OCI-M1 (cell line): ENCODE measurements at regions not wholly inside any gene's neighbourhood (a gene's known extent, or its start where the extent isn't known, plus 50 kb on each side); places are given as distances from the start of the nearest gene placed in this dataset.

ENCODE experiments used
- DNase-seq: peaks from one replicate; lab custom pipeline; 2025; lab: John Stamatoyannopoulos, UW

DNA sequence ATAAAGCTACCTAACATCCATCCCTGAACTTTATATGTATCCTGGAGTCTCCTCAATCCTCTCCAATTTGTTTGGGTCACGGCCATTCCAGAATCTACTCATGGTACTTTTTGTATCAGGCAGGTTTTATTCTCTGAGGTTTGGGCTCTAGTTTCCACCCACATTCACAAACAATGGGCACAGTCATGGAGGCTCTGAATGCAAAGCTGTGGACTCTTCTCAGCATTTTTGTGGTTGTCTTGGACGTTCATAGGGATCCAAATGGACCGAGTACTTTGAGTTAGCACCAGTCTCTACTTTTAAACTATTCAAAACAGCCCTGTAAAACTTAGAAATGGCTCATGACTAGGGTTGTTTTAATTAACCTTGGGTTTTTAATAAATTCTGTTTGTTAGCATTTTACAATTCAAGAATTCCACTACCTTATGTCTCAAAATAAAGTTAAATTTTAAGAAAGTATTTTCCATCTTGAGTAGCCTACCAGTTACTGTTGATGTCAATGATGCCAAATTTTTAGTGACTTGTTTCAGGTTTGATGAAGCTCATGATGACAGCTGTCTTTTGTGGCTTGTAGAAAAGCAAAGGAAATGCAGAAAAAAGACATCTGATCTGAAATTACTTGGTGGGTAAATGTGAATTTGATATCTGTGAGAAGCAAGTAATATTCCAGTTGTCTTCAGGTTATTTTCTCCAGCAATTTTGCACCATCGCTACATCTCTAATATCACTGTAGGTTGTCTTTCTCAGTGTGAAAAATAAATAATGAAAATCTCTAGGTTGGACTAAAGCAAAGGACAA is 275.7 kb upstream of the THBS1 start:
- DNase-seq, result no peak

DNA sequence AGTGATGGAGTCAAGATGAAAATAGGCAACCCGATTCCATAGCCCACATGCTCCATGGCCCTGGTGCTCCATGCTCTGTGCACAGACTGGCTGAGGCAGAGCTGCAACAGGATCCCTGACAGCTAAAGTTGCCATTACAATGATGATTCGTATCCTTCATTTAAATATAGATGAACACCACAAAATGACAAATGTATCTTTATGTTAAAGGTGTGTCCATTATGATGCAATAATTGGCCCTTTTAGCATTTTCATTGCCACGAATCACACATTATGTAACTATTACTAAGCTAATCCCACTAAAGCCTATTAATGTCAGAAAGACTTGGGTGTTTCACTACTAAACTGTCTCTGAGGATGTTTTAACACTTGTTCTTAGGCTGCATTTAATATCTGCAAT is 270.2 kb upstream of the THBS1 start:
- DNase-seq, result no peak

DNA sequence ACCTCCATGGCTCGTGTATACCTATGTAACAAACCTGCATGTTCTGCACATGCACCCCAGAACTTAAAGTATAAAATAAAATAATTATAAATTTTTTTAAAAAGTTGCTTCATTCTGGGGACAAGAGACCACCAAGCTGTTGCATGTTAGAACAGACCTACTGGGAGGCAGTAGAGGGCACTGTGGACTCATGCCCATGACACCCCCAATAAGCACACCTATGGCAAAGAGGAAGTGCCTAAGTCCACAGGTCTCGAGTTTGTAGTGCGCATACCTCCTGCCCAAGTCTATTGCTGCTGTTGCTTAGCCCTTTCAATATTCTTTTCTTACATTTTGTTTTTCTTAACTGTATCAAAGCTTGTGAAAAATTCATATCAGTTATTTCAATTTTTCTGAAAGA is 267.9 kb upstream of the THBS1 start:
- peak; percentile 40 for DNase-seq

DNA sequence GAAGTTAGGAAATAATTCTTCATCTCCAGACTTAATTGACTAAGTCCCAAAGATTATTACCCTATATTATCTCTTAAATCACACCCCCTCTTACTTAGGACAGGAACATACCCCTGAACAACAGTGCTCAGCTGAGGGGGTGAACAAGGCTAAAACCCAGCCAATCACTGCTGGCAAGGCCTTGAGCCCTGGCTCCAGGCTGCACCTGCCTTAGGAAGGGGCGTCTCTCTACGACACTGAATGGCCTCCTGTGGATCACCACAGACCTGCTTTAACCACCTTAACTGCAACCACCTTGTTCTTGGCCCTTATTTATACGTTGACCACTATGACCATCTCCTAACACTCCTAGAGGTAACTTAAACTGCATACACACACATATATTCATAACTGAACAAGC is 267.4 kb upstream of the THBS1 start:
- DNase-seq, result no peak

DNA sequence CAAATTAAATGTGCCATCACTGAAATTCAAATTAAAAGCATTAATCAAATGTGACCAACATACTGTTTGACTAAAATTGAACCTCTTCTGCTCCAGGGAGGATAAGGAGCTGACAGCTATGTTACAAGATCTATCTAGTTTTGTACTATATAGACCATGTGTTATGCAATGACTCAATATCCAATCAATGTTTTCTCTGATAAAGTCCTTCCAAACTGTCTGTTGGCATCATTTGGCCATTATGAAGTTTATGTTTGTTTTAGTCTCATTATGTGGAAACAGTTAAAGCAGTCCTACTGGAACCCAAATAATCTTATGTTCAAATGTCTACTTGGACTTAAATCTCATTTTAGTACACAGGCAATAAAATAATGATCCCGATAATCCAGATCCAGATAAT is 267.0 kb upstream of the THBS1 start:
- no peak for DNase-seq

DNA sequence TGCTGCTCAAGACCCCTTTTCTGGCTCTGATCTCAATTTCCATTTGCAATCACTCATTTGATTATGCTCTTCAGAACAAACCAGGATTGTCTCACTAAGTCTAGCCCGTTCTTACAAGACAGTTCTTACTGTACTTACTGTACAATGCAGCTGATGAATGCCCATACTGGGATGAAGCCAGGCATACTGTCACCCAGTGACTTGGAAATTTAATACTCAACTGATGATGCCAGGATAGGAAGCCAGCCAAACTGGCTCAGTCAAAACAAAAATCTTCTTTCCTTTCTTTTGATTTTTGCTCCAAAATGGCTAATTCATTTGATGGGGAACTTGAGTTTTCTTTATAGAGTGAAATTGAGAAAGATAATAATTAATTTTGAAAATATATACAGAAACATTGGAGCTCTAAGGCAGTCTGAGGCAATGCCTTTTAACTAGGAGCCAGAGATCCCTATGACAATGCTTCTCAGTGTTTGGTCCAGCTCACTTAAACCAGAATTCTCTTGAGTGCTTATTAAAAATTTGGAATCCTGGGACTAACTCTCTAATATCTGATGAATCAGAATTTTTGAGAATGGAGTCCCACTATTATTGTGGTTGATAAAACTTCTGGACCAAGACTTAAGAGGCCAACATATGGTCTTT is 265.6 kb upstream of the THBS1 start:
- DNase-seq, result no peak

DNA sequence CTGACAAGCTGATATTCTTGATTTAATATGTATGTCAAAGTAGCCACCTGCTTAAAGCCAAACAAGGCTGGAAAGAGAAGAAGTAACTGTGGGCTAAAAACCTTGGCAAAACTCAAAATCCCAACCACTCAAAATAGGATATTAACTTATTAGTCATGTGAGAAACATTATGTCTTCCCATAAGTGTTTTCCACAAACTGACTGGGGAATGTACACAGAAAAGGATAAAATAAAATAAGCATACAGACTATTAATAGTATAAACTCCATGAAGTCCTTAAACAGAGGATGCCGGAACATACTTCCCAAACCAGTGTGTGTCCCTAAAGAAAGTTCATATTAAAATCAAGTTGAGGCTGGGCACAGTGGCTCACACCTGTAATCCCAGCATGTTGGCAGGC is 263.7 kb upstream of the THBS1 start:
- DNase-seq, result no peak

DNA sequence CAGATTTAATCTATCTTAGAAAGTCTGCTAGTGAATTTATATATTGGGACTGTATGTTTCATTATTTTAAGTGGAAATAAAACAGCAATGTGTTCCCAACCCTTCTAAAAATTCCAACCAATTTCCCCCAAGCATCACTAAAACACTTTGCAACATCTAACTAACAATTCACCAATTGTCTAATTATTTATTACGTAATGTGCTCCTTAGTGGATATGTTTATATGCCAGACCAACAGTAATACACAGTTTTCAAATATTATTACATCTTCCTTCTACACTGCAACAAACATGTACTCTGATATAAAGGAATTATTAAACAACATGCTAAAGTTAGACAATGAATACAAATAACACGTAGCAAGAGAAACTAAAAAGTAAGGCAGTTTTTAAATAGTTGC is 262.6 kb upstream of the THBS1 start:
- DNase-seq, result no peak

DNA sequence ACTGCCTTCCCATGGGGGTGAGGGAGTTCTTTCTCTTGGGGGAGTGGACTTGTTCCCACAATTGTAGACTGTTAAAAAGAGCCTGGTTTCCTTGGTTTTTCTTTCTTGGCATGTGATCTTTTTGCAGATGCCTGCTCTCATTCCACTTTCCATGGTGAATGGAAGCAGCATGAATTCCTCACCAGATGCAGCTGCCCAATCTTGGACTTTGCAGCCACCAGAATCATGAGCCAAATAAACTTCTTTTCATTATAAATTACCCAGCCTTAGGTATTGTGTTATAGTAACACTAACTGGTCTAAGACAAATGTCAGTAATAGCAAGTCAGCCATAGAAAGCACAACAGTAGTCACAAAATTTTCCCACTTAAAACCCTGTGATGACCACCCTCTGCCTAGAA is 260.5 kb upstream of the THBS1 start:
- no peak for DNase-seq

DNA sequence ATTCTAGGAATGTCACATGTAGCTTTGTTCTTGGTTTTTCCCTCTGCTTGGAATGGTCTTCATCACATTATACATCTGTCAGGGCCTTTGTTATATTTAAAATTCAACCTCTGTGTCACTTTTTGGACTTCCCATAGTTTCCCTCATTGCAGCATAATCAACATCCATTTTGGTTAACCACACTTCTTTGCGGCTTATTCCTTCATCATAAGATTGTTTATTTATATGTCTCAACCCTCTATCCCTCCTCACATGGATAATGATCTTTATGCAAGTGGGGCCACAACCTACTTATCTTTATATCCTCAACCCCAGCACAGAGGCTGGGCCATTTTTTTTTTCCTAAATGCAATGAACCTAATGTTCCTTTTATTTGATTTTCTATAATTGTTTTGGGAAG is 260.0 kb upstream of the THBS1 start:
- DNase-seq, result no peak

DNA sequence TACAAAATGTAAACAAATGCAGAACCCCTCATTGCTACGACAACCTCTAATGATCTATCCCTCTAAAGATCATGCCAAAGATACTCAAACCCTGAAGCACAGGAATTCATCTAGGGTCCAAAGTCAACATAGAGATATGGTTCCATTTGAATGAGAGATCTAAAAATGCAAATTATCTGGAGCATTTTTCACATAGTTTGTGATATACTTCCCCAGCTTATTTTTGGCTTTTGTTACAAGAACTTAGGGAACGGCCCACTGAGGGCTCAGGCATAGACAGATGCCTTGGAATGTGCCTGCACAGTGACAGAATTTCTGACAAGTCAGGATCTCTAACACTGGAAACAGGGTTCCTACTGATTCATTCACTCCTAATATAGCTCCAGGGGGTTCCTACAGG is 258.9 kb upstream of the THBS1 start:
- no peak for DNase-seq

DNA sequence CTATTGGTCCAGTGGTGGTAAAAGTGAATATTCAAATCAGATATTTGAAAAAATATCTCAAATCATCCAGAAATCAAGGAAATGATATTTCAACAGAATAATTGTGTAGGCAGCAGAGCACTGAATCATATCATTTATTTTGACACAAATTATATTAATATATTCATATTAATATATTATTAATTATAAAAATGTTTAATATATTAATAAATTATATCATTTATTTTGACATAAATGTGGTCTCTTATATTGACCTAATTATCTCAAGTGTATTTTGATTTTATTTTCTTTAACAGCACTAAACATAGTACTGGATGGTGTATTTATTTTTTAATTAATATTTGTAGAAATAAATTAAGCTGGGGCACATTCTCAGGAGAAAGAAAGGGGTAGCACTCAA is 257.7 kb upstream of the THBS1 start:
- no peak for DNase-seq

DNA sequence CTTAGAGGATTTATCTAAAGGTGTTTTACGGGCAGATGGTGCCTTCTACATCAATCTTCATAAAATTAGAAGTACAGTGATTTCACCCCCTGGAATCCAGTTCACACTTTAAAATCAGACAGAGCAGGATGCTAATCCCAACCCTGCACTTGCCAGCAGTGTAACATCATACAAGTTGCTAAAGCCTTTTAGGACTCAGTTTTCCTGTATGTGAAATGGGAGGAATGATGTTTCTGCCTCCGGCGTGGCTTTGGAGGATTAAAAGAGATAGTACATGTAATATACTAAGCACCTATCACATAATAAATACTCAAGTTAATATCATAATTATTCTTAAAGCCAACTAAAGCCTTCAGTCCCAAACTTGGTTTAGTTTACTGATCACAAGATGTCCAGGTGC is 257.2 kb upstream of the THBS1 start:
- DNase-seq, result no peak

DNA sequence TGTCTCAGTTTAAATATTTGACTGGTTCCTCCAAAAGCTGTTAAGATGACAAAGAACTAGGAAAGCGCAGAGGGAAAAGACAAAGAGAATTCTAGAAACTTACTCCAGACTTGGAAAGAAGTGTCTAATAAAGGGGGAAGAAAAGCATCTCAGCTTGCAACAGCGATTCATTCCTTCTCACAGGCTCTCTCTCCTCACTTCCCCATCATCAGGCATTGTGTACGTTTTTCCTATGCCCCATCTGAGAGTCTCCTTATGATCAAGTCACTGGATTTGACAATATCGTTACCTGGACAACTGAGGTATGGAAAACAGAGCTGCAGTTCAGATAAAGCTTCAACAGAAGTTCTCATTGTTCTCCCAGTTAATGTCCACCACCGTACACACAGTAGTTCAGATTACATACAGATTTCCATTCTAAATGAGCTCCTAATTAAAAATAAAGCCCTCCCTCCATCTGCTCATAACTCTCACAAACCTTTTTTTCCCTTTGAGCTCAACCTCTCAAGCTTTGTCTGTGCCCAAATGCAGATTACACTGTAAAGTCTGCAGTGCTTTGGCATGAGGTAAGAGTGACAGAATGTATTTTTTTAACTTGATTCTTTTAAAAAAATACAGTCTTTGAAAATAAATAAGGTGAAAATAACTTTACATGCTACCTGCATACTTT is 254.4 kb upstream of the THBS1 start:
- DNase-seq, result no peak

DNA sequence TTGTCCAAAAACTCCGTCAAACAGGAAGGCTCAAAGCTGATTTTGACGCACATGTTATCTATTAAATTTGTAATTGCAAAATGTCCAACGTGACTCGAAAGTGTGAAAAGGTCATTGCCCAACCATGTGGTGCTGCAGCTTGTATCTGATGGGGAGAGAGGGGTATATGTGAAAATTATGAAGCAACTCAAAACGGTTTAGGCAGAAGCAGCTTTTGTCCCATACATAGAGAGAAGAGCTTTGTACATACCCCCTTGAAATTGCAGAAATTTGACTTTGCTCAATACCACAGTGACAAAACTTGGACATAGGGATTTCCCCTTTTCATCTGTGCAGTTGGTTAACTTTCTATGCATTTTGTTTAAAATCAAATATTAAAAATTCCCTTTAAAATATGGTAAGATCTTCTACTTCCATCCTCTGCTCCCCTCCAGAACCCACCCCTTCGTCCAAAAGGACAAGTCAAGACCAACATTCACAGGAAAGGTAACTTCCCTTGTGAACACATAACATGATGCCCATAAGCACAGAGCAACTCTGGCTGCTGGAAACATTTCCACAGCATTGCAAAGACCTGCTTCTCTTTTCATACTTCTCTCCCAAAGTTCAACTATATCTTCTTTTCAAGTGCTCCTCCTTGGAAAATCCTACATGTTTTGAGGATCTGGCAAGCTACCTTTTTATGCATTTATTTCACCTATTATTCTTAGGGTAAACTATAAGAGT is 253.7 kb upstream of the THBS1 start:
- DNase-seq, result peak; percentile 32

DNA sequence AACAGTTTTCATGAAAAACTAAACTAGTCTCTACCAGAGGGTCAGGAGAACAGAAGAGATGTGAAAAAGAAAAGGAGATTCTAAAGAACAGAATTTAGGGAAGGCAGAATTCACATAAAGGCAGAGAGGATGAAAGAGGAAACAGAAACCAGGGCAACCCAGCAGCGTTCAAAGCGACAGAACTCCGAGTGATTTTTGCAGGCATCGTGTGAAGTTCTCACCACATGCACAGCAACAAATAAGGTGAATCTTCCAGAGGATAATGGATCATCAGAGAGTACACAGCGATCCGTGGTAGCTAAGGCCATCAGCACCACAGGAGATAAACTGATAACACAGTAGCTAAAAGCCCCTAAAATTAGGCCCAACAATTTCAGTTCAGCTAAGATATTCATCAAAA is 250.8 kb upstream of the THBS1 start:
- DNase-seq, result no peak

DNA sequence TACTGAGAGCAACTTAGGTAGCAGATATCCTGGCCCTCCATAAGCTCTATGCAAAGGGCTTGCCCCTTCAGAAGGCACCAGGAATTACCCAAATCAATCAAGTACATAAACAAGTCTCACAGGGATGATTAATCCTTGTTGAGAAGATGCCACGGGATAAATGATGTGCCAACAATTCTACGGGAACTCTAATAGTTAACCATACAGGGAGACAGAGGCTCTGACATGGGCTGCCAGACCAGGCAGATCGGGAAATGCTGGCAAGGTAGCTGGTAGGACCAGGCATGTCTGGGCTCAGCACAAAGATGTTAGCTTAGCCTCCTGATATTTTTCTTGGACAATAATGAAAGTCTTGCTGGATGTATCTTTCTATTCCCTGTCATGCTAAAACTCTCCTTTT is 249.3 kb upstream of the THBS1 start:
- no peak for DNase-seq

DNA sequence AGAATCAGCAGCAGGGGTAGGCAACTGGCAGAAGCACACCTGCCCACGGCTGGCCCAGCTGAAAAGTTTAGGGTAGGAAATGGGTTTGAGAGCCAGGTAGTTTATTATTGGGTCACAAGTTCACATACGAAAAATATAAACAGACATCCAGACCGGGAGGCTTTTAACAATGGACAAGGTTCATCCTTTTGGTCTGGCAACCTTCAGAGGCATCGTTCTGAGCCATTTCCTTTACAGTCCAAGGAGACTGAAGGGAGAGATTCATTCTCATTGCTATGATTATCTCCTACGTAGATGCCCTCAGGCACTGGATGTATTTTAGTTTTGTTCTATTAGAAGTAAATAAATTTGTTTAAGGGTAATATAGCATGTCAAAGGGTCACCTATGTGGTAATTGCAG is 248.0 kb upstream of the THBS1 start:
- no peak for DNase-seq

DNA sequence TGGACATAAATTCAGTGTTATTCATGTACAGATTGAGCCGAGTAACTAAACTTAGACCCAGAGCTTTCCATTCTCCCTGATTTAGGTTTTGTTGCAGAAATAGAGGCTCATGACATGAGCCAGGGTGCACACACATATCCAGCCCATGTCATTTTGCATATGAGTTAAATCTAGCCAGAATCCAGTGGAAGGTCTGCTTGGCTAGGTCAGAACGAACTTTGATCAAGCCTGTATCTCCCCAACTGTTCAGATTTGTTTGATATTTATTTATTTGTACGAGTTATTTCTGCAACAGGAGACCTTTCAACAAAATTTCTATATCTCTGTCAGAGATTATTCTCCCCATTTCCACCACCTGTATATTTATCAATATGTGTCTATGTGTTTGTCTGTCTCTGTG is 247.5 kb upstream of the THBS1 start:
- no peak for DNase-seq

DNA sequence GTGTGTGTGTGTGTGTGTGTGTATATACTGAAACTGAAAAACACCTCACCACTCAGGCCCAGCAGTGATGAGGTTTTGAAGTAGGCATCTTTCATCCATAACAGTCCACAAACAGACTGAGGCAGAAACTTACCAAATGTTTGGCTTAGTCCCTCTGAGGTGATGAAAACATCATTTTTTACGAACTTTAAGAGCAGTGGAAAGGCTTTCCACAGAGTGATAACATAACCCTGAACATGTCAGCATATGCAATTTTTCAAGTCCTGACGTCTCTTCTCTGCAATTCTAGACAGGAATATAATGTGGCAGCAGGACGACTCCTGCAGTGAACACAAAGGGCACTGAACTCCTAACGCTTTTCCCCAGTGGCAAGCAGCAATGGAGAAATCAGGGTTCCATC is 247.0 kb upstream of the THBS1 start:
- DNase-seq, result no peak

DNA sequence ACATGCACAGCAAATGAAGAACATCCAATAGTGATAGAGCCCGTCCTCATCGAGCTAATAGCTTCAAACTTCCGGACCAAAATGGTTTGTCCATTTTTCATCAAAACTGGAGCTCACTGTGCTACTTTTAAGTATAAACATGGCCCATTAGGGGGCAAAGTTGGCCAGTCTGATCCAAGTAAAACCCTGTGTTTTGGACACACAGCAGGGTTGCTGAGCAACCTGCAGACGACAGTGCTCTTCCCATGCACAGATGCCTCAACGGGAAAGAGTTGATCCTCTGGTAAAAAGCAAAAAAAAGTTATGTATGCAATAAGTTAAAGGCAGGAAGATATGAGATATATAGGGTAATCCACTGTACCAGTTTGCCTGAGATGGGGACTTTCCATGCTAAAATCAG is 244.0 kb upstream of the THBS1 start:
- no peak for DNase-seq

DNA sequence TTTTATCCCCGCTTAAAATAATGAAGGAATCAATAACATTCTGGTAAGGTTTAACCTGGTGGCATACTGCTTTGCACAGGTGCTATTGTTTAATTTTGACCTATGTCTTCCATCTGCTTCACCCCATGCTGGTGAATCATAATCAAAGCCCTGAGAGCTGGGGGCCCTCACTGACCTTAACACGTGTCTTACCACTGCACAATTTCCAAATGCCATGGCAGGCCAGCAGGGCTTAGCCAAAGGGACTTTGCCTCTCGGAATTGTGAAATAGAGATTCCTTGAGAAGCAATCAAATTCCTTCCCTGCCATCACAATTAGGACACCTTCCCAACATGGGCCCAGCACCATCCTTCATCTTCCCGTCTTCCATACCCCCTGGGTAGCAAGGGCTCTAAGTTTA is 242.6 kb upstream of the THBS1 start:
- DNase-seq, result no peak
